ENCODE measurements at regions not wholly inside any gene's neighbourhood (a gene's known extent, or its start where the extent isn't known, plus 50 kb on each side); places are given as distances from the start of the nearest gene placed in this dataset.

DNA sequence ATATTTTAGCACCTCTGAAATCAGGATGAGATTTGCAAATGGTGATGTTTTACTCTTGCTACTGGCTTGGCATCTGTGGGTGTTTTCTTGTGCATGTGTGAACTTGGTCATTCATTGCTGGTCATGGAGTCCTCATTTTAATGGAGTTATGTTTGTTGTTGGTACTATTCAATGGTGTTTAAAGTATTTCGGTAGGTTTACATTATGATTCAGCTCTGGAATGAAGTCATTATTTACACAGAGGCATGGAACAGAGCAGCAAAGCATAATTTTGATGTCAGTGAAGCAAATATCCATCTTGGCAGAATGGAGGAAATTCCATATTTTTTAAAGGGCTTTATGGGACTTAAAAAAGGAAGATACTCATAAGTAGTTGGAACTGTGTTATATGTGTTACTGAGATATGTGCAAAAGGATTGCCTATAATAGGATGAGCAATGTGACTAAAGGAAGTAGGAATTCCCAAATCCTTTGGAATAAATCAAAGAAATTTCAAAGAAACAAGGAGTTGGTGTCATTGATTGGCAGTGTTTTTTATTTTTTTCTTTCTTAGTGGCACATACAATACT, 147.4 kb downstream of the ACTBL2 start:
- DNase-seq (ENCODE audit: low read depth) = no peak

DNA sequence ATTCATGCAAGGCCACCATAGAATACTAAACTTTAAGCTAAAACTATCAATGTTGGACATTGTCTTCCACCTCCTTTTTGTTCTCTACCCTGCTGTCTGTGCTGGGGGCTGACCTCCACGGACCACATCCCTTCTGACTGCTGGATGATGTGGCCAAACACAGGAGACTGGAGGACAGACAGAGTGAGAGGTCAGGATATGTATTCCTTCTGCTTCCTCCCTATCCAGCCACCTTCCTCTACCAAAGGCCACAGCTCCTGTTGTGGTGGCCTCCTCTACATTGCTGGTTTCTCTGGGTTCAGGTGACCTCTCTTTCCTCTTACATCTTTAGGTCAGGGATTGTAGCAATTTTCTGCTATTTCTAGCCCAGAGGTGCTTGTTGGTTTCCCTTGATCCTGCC, 148.1 kb downstream of the ACTBL2 start:
- DNase-seq (ENCODE audit: low read depth) = no peak

DNA sequence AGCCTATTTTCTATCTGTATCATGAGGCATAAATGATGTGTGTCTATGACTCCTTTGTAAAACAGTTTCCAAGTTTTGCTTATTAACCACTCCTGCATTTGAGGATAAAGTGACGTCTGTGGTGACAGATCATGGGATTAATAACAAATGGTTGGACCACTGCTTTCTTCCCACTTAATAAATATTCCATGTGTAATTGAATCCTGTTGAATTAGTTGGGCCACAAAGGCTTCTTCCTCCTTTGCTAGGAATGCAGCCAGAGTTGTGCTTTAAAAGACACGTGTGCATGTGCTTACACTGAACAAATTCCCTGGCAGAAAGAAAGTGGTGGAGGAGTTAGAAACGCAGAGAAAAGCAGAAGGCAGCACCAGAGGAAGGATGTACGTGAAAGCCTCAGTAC, 150.2 kb downstream of the ACTBL2 start:
- DNase-seq (ENCODE audit: low read depth) = no peak

DNA sequence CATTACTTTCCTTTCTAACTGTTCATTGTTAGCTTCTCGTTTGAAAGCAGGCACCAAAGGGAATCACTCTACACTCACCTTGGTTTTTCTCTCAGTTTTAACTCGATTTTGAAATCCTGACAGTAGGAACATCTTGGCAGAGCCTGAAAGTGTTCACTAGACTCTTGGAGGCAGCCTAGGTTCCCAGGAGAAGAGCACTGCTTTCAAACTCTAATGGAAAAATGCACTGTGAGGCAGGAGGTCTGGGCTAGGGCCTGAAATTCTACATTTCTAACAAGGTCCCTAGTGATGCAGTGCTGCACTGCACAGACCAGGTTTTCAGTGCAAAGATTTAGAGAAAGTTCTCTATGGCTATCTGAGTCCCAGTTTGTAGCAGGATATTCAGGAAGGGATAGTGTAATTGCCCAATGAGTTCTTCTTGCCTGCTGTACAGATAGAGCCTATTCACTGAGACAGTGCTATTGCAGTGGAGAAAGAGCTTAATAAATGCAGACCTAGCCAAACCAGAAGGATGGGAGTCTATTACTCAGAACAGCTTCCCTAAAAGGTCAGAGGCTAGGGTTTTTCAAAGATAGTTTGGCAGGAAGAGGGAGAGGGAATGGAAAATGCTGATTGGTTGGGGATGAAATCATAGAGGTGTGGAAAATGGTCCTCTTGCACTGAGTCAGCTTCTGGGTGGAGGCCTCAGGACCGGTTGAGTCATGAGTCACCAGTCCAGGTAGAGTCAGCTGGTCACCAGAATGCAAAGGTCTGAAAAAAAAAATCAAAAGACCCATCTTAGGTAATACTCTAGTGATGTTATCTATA, 153.9 kb downstream of the GPBP1 start:
- peak; percentile 27 for DNase-seq (ENCODE audit: low read depth)

DNA sequence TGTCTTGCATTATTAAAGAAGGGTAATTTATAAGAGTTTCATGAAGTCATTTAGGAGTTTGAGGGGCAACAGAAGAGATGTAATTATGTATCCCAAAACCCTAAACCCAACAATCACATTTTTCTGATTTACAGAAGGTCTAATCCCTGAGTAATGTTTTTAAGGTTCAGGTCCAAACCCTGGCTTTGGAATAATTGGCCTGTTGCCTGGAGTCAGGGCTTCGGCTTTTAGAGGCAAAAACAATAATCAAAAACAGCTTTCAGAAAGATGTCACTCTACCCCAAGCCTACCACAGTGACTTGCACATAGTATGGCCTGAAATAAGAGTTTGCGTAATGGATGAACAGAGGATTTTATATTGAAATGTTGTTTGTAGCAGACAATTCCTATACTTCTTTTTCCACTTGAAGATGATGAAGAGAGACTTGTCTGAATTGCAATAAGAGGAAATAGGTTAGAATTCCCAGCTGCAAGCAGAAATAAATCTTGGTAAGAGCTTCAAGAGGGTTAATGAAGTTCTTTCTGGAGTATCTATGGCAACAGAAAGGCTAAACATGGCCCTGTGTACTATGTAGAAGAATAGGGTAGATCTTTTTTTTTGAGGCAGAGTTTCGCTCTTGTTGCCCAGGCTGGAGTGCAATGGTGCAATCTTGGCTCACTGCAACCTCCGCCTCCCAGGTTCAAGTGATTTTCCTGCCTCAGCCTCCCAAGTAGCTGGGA, 152.0 kb downstream of the GPBP1 start:
- DNase-seq (ENCODE audit: low read depth) = no peak

DNA sequence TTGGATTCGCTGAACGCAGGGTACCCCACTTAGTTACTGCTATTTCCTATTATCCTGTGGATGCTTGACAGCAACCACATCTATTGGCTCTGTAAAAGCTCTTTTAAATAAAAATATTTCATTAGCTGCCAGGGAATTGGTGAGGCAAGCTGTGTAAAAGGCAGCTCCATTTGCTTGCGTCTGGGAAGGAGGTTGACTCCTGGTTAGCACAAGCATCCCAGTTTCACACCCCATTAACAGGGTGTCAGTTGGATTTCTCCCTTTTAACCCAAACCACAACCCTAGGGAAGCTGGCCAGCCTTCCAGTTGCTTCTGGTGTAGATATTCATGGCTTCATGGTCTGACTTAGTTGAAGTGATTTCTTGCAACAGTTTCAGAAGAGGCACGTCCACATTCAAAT, 151.0 kb downstream of the GPBP1 start:
- DNase-seq (ENCODE audit: low read depth) = no peak

DNA sequence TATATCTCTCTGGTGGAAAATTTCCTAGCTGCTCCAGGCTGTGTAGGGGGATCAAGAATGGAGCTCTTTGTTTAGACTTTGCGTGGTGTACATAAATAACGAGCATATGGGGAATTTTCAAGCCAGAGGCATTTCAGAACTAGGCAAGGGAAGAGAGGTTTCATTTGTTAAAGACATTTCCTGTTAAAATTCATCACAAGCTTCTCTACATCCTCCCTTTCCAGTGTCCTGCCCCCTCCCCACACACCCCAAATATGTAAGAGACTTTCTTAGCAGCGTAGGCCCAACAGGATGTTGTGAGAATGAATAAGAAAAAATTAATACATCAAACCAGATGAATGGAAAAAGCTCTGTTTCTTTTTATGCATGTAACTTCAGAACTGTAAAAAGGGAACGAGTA, 150.3 kb downstream of the GPBP1 start:
- DNase-seq (ENCODE audit: low read depth) = peak; percentile 57

DNA sequence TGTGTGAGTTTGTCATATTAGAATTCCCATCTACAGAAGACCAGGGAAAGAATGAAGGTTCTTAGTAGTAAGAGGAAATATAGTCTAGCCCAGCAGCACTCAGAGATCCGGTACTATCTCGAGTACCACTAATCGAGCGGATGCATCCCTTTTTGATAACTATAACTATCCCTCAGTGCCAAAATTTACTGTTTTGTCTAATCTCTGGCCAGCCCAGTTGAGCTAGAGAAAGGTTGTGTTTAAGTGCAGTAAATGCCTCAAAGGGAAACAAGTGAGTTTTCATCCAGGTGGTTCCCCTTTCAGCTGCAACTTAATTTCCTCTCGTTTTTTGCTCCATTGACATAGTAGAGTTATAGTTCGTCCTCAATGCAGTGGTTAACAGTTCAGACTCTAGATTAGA, 146.7 kb downstream of the GPBP1 start:
- DNase-seq (ENCODE audit: low read depth) = no peak

DNA sequence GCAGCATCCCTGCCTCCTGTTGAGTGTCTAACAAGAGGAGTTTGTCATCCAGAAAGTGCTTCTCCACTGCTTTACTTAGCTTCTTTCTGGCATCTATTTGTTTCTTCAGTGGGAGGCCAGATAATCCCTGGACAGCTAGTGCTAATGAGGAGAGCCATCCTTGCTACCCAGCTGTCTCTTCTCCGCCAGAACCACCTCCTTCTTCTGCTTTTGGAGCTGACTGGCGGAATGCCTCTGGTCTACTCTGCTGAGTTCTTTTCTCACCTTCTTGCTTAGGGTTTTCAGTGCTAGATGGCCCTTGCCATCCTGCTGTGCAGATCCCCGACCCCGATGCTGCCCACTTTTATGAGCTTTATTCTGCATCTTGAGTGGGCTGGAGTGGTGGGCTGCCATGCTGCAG, 145.8 kb downstream of the GPBP1 start:
- no peak for DNase-seq (ENCODE audit: low read depth)

DNA sequence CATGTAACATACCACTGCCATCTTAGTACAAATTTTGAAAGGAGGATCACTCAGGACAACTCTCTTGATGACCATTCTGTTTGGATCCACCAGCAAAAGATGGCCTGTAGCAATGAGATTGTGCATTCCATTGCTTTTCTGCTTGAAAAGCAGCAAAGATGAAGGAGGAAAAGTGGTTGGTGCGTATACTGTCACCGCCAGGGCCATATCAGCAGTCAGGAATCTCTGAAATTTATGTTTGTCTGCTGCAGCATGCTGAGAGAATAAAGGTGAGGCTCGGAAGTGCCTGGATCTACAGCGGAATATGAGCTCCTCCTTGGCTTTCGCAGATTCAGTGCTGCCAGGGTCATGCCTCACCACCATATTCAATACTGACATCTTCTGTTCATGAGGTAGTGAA, 144.4 kb downstream of the GPBP1 start:
- DNase-seq (ENCODE audit: low read depth) = no peak

DNA sequence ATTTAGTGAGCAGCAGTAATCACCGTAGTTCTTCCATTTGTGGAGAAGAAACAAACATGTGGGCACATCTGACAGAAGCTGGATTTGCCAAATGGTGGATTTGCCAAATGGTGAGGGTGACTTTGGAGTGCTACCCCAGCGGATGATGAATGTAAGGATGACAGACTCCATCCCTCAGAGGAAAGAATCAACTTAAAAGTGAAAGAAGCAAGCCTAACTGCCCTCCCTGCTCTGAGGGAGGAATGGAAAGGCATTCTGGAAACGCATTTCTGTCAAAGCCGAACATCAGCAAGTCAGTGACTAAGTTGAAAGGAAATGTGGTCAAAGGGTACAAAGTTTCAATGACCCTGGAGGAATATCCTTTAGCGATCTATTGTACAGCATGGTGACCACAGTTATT, 143.5 kb downstream of the GPBP1 start:
- DNase-seq (ENCODE audit: low read depth) = peak; percentile 56

DNA sequence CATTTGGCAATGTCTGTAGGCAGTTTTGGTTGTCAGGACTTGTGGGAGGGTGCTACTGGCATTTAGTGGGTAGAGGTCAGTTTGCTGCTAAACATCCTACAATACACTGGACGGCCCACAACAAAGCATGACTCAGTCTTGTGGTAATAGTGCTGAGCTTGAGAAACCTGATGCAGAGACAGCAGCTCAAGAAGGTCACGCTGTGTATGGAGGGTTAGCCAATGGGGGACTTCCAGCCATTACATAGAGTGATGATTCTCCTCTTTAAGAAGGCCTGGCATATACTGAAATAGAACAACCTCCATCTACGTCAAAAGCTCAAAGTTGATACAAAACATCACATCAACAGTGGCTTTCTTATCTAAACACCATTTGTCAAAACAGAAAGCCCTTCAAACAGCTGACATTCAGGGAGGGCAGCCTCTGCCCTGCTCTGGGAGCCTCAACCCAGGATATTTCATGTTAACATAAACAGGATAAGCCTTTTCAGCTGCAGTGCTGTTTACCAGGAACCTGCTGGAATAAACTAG, 143.0 kb downstream of the GPBP1 start:
- peak; percentile 96 for DNase-seq (ENCODE audit: low read depth)

DNA sequence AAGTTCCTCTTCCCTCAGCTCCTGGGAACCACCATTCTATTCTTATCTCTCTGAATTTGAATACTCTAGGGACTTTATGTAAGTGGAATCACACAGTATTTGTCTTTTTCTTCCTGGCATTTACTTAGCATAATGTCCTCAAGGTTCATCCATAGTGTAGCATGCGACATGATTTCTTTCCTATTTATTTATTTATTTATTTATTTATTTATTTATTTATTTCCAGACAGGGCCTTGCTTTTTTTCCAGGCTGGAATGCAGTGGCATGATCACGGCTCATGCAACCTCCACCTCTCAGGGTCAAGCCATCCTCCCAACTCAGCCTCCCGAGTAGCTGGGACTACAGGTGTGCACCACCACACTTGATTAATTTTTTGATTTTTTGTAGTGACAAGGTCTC, 142.1 kb downstream of the GPBP1 start:
- DNase-seq (ENCODE audit: low read depth) = no peak
